Body of pancreas (tissue), 4 donors: ENCODE measurements at regions not wholly inside any gene's neighbourhood (a gene's known extent, or its start where the extent isn't known, plus 50 kb on each side); places are given as distances from the start of the nearest gene placed in this dataset.

Source experiments
- CTCF ChIP-seq, 7 experiments: fragments of 450-650 bp in 4 of 7; fragments of 200-600 bp in 3 of 7; sonication (generic) in 3 of 7; IDR thresholded peaks; one replicate each; pipeline ENCODE4 v1.5.1; 2016 to 2019; ENCODE audit warnings: antibody characterized with exemption in 7 of 7
- POLR2A ChIP-seq, 3 donors: fragments of 450-650 bp; IDR thresholded peaks; one replicate each; pipeline ENCODE4 v1.6.1; 2016; ENCODE audit warnings: antibody characterized with exemption in 3 of 3, mild to moderate bottlenecking in 2 of 3

- TF ChIP-seq POLR2A (IDR thresholded peaks at IDR 0.05) (no peak), CTCF (IDR thresholded peaks at IDR 0.05) (no peak)
Measured at GRCh38 chr1:83606416-83606955, 392.4 kb downstream of the TTLL7 start.
